OCI-LY7 (cell line): ENCODE measurements at regions not wholly inside any gene's neighbourhood (a gene's known extent, or its start where the extent isn't known, plus 50 kb on each side); places are given as distances from the start of the nearest gene placed in this dataset.
"Not testable (repeated sequence)": the region's sequence is repeated elsewhere in the genome, so short reads cannot be mapped to it uniquely, and the experiment has no call there.

Experiments
- BruUV-seq: library from RNA; stranded (reverse); fragments of 400-500 nt; replicated peaks from 2 replicates; lab custom pipeline; 2021; lab: Mats Ljungman, UMichigan
- CTCF ChIA-PET: fragments of 300-600 bp; sonication (Branson Sonifier 250); formaldehyde crosslinking; loops from one replicate; lab custom pipeline; 2022; ENCODE audit warnings: antibody characterized with exemption; ENCODE audit not compliant: unreplicated experiment; lab: Charles Lee
- POLR2A ChIA-PET: fragments of 300-600 bp; sonication (Branson Sonifier 250); formaldehyde crosslinking; loops from one replicate; lab custom pipeline; 2022; ENCODE audit warnings: antibody characterized with exemption; lab: Charles Lee
- DNase-seq: peaks from one replicate; pipeline ENCODE4 v3.0.0-alpha.2; 2015; ENCODE audit warnings: low spot score
- H2AFZ ChIP-seq: fragments of 200-600 bp; sonication (generic), shearing (Covaris generic); 2 replicates; pipeline ENCODE4 v1.6.1; 2014; ENCODE audit warnings: mild to moderate bottlenecking, antibody characterized with exemption, low read length, moderate library complexity
- H3K27ac ChIP-seq: fragments of 200-600 bp; sonication (generic); 2 replicates; pipeline ENCODE4 v1.5.1; 2014; ENCODE audit warnings: mixed run types, low read depth, mild to moderate bottlenecking, moderate library complexity, low read length, inconsistent platforms; ENCODE audit not compliant: poor library complexity, severe bottlenecking
- H3K36me3 ChIP-seq: fragments of 200-600 bp; sonication (generic); 2 replicates; pipeline ENCODE4 v1.6.1; 2014; ENCODE audit warnings: mild to moderate bottlenecking, antibody characterized with exemption, low read length, moderate library complexity, mixed read lengths; ENCODE audit not compliant: insufficient read depth
- H3K4me1 ChIP-seq: fragments of 200-600 bp; sonication (generic); 2 replicates; pipeline ENCODE4 v1.5.1; 2014; ENCODE audit warnings: mild to moderate bottlenecking, low read length; ENCODE audit not compliant: insufficient read depth, poor library complexity, severe bottlenecking
- H3K4me2 ChIP-seq: fragments of 200-600 bp; sonication (generic); 2 replicates; pipeline ENCODE4 v1.6.1; 2014; ENCODE audit warnings: mild to moderate bottlenecking, low read length
- H3K4me3 ChIP-seq: fragments of 200-600 bp; sonication (generic); 2 replicates; pipeline ENCODE4 v1.5.1; 2014; ENCODE audit warnings: mild to moderate bottlenecking, low read depth, low read length; ENCODE audit not compliant: poor library complexity, severe bottlenecking
- H3K79me2 ChIP-seq: fragments of 200-600 bp; sonication (generic); 2 replicates; pipeline ENCODE4 v1.6.1; 2016; ENCODE audit warnings: low read depth, mild to moderate bottlenecking, low read length, moderate library complexity, mixed read lengths; ENCODE audit not compliant: insufficient read depth
- H3K9me2 ChIP-seq: fragments of 200-600 bp; sonication (generic); 2 replicates; pipeline ENCODE4 v1.6.1; 2016; ENCODE audit warnings: mild to moderate bottlenecking, low read length, mixed read lengths; ENCODE audit not compliant: insufficient read depth
- H3K9me3 ChIP-seq: fragments of 200-600 bp; sonication (generic); 2 replicates; pipeline ENCODE4 v1.6.1; 2014; ENCODE audit warnings: mild to moderate bottlenecking, mixed run types, low read length, mixed read lengths
- H4K20me1 ChIP-seq: fragments of 200-600 bp; sonication (generic); 2 replicates; pipeline ENCODE4 v1.6.1; 2014; ENCODE audit warnings: mild to moderate bottlenecking, antibody characterized with exemption, low read length, moderate library complexity, mixed read lengths; ENCODE audit not compliant: insufficient read depth
- CTCF ChIP-seq: fragments of 200-600 bp; sonication (generic); conservative IDR thresholded peaks from 2 replicates; pipeline ENCODE4 v1.5.1; 2014; ENCODE audit warnings: mild to moderate bottlenecking, antibody characterized with exemption, low read length, moderate library complexity, mixed read lengths
- EZH2phosphoT487 ChIP-seq: fragments of 200-600 bp; sonication (generic); IDR thresholded peaks from 2 replicates; pipeline ENCODE4 v1.6.1; 2018; ENCODE audit warnings: low read depth, borderline replicate concordance, mild to moderate bottlenecking, mixed run types, antibody characterized with exemption, low read length, moderate library complexity, mixed read lengths
- intact Hi-C: fragments of 100-400 bp; cut with micrococcal nuclease; formaldehyde crosslinking; loops from one replicate; pipeline ENCODE4 v1.10.0; 2022; ENCODE audit not compliant: unreplicated experiment

DNA sequence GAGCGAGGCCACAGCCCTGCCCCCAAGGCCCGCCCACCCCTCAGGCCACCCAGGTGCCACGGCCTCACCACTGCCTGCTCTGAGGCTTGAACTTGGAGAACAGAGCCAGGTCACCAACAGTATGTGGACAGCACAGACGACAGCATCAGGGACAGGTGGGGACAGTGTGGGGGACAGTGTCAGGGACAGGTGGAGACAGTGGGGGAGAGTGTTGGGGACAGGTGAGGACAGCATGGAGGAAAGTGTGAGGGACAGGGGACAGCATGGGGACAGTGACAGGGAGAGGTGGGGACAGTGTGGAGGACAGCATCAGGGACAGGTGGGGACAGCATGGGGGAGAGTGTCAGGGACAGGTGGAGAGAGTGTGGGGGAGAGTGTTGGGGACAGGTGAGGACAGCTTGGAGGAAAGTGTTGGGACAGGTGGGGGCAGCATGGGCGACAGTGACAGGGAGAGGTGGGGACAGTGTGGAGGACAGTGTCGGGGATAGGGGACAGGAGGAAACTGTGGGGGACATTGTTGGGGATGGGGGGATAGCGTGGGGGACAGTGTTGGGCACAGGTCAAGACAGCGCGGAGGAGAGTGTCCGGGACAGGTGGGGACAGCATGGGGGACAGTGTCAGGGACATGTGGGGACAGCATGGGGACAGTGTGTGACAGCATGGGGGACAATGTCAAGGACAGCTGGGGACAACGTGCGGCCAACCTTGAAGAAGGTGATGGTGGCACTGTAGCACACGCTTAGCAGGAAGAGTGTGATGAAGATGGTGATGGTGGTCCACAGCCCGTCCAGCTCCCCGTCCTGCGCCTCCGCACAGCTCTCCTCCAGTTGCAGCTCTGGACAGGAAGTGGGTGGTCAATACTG lies 114.9 kb downstream of the TMEM121 start:
- no peaks in the 10 kb centered on the region for H3K4me1 ChIP-seq
- TF ChIP-seq EZH2phosphoT487 = no peak
- TF ChIP-seq CTCF = no peak
- no peak overlapping the region for H3K27ac ChIP-seq
- H3K4me2 ChIP-seq = no peak overlapping the region
- no peaks in the 10 kb centered on the region for H4K20me1 ChIP-seq
- H2AFZ ChIP-seq = no peak overlapping the region
- H3K36me3 ChIP-seq = no peaks in the 10 kb centered on the region
- H3K79me2 ChIP-seq = no peaks in the 10 kb centered on the region
- ChIA-PET CTCF (no interaction called here), POLR2A (no interaction called here)
- H3K9me3 ChIP-seq = no peaks in the 10 kb centered on the region
- no peak for DNase-seq
- intact Hi-C loops = no loop called here
- no TSS peak for BruUV-seq
- no peak overlapping the region for H3K4me3 ChIP-seq
- H3K9me2 ChIP-seq = no peaks in the 10 kb centered on the region

- H3K79me2 ChIP-seq, H3K4me2 ChIP-seq, intact Hi-C loops, H3K4me3 ChIP-seq, H3K9me2 ChIP-seq, H4K20me1 ChIP-seq, H3K36me3 ChIP-seq, CTCF ChIA-PET, H3K4me1 ChIP-seq, H3K9me3 ChIP-seq, H2AFZ ChIP-seq, BruUV-seq, POLR2A ChIA-PET, DNase-seq, H3K27ac ChIP-seq: not testable (repeated sequence)
Observed at GRCh38 chr14:105641951-105642350, 115.6 kb downstream of the TMEM121 start.

GRCh38 chr14:105642486-105642885 lies 116.1 kb downstream of the TMEM121 start:
- H3K79me2 ChIP-seq, H2AFZ ChIP-seq, H3K4me1 ChIP-seq, H3K9me3 ChIP-seq, H4K20me1 ChIP-seq, DNase-seq, H3K27ac ChIP-seq, H3K4me3 ChIP-seq, H3K9me2 ChIP-seq, POLR2A ChIA-PET, H3K4me2 ChIP-seq, CTCF ChIA-PET, intact Hi-C loops, BruUV-seq, H3K36me3 ChIP-seq: not testable (repeated sequence)

- H4K20me1 ChIP-seq, POLR2A ChIA-PET, H3K36me3 ChIP-seq, H3K9me2 ChIP-seq, DNase-seq, H3K79me2 ChIP-seq, H2AFZ ChIP-seq, H3K9me3 ChIP-seq, H3K27ac ChIP-seq, H3K4me3 ChIP-seq, CTCF ChIA-PET, H3K4me1 ChIP-seq, BruUV-seq, H3K4me2 ChIP-seq, intact Hi-C loops: not testable (repeated sequence)
Observed at GRCh38 chr14:105643406-105644052, 117.1 kb downstream of the TMEM121 start.

DNA sequence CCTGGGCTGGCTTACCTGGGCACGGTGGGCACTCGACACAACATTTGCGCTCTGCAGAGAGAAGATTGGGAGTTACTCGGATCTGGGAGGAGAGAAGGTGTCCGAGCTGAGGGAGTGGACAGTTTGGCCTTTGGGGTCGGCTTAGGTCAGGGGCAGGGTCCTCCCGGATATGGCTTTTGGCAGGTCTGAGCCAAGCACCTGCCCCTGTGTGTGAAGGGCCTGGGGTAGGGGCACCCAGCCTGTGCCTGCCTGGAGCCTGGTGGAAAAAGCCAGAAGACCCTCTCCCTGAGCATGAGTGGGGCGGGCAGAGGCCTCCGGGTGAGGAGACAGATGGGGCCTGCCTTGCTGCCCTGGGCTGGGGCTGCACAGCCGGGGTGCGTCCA lies 117.7 kb downstream of the TMEM121 start:
- POLR2A ChIA-PET, H3K79me2 ChIP-seq, H3K36me3 ChIP-seq, CTCF ChIA-PET, H2AFZ ChIP-seq, H3K9me3 ChIP-seq, intact Hi-C loops, H3K4me1 ChIP-seq, H3K27ac ChIP-seq, H4K20me1 ChIP-seq, H3K4me3 ChIP-seq, DNase-seq, BruUV-seq, H3K4me2 ChIP-seq, H3K9me2 ChIP-seq: not testable (repeated sequence)
